ENCODE measurements at regions not wholly inside any gene's neighbourhood (a gene's known extent, or its start where the extent isn't known, plus 50 kb on each side); places are given as distances from the start of the nearest gene placed in this dataset.

DNA sequence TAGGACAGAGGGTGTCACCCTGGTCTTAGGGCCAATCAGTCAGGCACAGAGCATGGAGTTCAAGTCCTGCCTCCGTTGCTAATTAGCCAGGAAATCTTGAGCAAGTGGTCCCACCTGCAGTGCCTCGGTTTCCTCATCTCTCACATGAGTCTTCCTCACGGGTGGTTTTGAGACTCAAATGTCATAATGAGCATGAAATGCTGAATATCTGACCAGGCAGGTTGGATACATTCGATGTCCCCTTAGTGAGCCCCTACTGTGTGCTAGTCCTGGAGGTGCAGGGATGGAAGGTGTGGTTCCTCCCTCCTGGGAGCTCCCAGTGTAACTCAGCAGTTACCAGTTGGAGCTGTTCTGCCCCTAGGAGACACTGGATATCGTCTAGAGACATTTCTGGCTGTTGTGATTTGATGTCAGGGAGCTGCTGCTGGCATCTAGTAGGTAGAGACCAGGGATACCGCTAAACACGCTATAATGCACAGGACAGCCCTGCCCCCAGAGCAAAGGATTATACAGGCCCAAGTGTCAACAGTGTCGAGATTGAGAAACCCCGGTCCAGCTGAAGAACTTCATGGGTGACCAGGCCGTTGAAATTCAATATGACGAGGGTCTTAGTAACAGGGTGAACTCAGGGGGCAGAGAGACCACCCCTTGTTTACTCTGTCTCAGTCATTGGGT lies 118.5 kb upstream of the TWIST2 start:
- TF ChIP-seq, protein P1, sequence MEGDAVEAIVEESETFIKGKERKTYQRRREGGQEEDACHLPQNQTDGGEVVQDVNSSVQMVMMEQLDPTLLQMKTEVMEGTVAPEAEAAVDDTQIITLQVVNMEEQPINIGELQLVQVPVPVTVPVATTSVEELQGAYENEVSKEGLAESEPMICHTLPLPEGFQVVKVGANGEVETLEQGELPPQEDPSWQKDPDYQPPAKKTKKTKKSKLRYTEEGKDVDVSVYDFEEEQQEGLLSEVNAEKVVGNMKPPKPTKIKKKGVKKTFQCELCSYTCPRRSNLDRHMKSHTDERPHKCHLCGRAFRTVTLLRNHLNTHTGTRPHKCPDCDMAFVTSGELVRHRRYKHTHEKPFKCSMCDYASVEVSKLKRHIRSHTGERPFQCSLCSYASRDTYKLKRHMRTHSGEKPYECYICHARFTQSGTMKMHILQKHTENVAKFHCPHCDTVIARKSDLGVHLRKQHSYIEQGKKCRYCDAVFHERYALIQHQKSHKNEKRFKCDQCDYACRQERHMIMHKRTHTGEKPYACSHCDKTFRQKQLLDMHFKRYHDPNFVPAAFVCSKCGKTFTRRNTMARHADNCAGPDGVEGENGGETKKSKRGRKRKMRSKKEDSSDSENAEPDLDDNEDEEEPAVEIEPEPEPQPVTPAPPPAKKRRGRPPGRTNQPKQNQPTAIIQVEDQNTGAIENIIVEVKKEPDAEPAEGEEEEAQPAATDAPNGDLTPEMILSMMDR (IDR thresholded peaks at IDR 0.05; ENCODE audit: low read depth, low read length), result no peak
- TF ChIP-seq EZH2phosphoT487 (IDR thresholded peaks at IDR 0.05; ENCODE audit: low read depth), result no peak
